Smooth muscle cell (in vitro differentiated cells): ENCODE measurements at regions not wholly inside any gene's neighbourhood (a gene's known extent, or its start where the extent isn't known, plus 50 kb on each side); places are given as distances from the start of the nearest gene placed in this dataset.

Source experiments
- DNase-seq: peaks from one replicate; lab custom pipeline; 2025; ENCODE audit not compliant: unreplicated experiment; lab: John Stamatoyannopoulos, UW
- H2AFZ ChIP-seq: fragments of 200-600 bp; sonication (generic); 2 replicates; pipeline ENCODE4 v1.6.0; 2016; ENCODE audit warnings: antibody characterized with exemption, low read depth, mild to moderate bottlenecking
- H3F3A ChIP-seq: fragments of 200-600 bp; sonication (generic); 2 replicates; pipeline ENCODE4 v1.6.0; 2017; ENCODE audit warnings: antibody characterized with exemption, low read depth
- H3K27ac ChIP-seq: fragments of 200-600 bp; sonication (generic); 2 replicates; pipeline ENCODE4 v1.5.1; 2016; ENCODE audit warnings: low read depth, mild to moderate bottlenecking
- H3K27me3 ChIP-seq: fragments of 200-600 bp; sonication (generic); 2 replicates; pipeline ENCODE4 v1.6.1; 2016; ENCODE audit warnings: low read depth, mild to moderate bottlenecking
- H3K36me3 ChIP-seq: fragments of 200-600 bp; sonication (generic); 2 replicates; pipeline ENCODE4 v1.5.1; 2016; ENCODE audit warnings: low read depth
- H3K4me1 ChIP-seq: fragments of 200-600 bp; sonication (generic); 2 replicates; pipeline ENCODE4 v1.5.1; 2016; ENCODE audit warnings: low read depth
- H3K4me2 ChIP-seq: fragments of 200-600 bp; sonication (generic); 2 replicates; pipeline ENCODE4 v1.6.0; 2016; ENCODE audit warnings: mild to moderate bottlenecking
- H3K4me3 ChIP-seq: fragments of 200-600 bp; sonication (generic); 2 replicates; pipeline ENCODE4 v1.5.1; 2016; ENCODE audit warnings: mild to moderate bottlenecking
- H3K79me2 ChIP-seq: fragments of 200-600 bp; sonication (generic); 2 replicates; pipeline ENCODE4 v1.6.0; 2016; ENCODE audit warnings: low read depth, mild to moderate bottlenecking
- H3K9ac ChIP-seq: fragments of 200-600 bp; sonication (generic); 2 replicates; pipeline ENCODE4 v1.6.0; 2016; ENCODE audit warnings: low read depth
- H3K9me3 ChIP-seq: fragments of 200-600 bp; sonication (generic); replicated peaks from 2 replicates; pipeline ENCODE4 v1.5.1; 2016; ENCODE audit warnings: low read depth
- H4K20me1 ChIP-seq: fragments of 200-600 bp; sonication (generic); 2 replicates; pipeline ENCODE4 v1.6.0; 2016; ENCODE audit warnings: low read depth
- CTCF ChIP-seq: fragments of 200-600 bp; sonication (generic); IDR thresholded peaks from 2 replicates; pipeline ENCODE4 v1.5.1; 2017; ENCODE audit warnings: borderline replicate concordance, mild to moderate bottlenecking, antibody characterized with exemption; ENCODE audit not compliant: insufficient read depth, poor library complexity, severe bottlenecking
- WGBS: methylation state at CpG from one replicate; pipeline ENCODE4 v1.1.7; 2016; ENCODE audit warnings: low lambda C conversion rate; 5-methylcytosine and 5-hydroxymethylcytosine counted together

DNA sequence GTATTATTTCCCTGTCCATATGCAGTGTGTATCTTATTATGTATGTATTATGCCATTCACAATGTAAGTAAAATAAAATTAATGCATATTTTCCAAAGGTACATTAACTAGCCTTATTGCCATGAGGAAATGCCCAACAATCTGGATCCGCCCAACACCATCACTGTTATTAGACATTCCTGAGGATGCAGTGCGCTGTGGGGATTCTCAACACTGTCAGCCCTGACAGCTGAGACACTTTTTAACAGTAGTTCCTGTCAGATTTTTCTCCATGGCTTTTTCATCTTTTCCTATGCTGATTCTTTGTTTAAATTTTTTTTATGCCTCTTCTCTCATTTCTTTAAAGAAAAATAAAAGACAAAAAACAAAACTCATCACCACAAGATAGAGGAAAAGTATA lies 1632.9 kb upstream of the PABPC4L start:
- no peak overlapping the region for H3K9ac ChIP-seq
- H3K9me3 ChIP-seq, result no peaks in the 10 kb centered on the region
- no peaks in the 10 kb centered on the region for H3F3A ChIP-seq
- no peak for TF ChIP-seq CTCF
- 90% methylated on average over 2 of the region's 2 CpGs for WGBS
- no peaks in the 10 kb centered on the region for H3K79me2 ChIP-seq
- no peak overlapping the region for H2AFZ ChIP-seq
- no peak overlapping the region for H3K4me3 ChIP-seq
- H4K20me1 ChIP-seq, result no peaks in the 10 kb centered on the region
- H3K36me3 ChIP-seq, result no peaks in the 10 kb centered on the region
- no peak for DNase-seq
- no peaks in the 10 kb centered on the region for H3K27me3 ChIP-seq
- H3K27ac ChIP-seq, result no peak overlapping the region
- H3K4me2 ChIP-seq, result no peak overlapping the region
- H3K4me1 ChIP-seq, result no peaks in the 10 kb centered on the region

DNA sequence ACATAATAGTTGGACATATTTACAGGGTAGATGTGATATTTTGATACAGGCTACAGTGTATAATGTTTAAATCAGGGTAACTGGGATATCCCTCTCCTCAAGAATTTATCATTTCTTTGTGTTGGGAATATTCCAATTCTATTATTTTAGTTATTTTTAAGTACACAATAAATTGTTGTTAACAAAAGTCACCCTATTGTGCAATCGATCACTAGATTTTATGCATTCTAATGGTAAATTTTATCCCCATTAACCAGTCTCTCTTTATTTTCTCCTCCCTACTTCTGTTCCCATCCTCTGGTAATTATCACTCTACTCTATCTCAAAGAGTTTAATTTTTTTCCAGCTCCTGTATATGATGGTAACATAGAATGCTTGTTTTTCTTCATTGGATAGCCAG lies 1631.9 kb upstream of the PABPC4L start:
- no peaks in the 10 kb centered on the region for H3K79me2 ChIP-seq
- no peaks in the 10 kb centered on the region for H3K36me3 ChIP-seq
- H3K9ac ChIP-seq, result no peak overlapping the region
- H4K20me1 ChIP-seq, result no peaks in the 10 kb centered on the region
- H3K4me3 ChIP-seq, result no peak overlapping the region
- DNase-seq, result no peak
- no peak overlapping the region for H2AFZ ChIP-seq
- 85% methylated on average over 1 of the region's 1 CpG for WGBS
- no peaks in the 10 kb centered on the region for H3K4me1 ChIP-seq
- no peaks in the 10 kb centered on the region for H3F3A ChIP-seq
- no peaks in the 10 kb centered on the region for H3K9me3 ChIP-seq
- H3K27ac ChIP-seq, result no peak overlapping the region
- H3K27me3 ChIP-seq, result no peaks in the 10 kb centered on the region
- H3K4me2 ChIP-seq, result no peak overlapping the region
- TF ChIP-seq CTCF, result no peak

DNA sequence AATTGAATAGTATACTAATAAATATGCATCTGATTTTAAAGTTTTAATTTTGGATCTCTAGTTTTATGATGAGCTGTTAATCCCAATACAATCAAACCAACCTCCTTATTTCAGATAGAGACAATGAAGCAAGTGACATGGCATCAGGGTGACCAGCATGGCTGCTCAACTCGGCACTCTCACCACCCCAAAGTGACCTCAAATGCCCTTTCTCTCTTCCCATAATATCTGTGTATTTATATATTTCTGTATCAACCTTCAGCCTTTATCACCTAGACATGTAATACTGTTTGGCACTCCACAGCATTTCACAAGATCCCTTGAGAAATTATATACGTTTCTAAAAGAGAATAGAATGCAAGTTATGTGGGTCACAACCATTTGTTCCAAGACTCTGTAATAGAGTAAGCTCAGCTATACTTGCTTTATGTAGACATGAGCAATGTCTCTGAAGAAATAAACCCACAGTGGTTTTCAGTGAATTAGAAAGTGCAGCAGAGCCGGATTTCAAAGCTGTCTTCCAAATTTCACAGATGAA lies 1623.2 kb upstream of the PABPC4L start:
- 79% methylated on average over 3 of the region's 3 CpGs for WGBS
- no peak for TF ChIP-seq CTCF
- no peaks in the 10 kb centered on the region for H3K36me3 ChIP-seq
- no peaks in the 10 kb centered on the region for H3F3A ChIP-seq
- H3K27me3 ChIP-seq, result no peaks in the 10 kb centered on the region
- H4K20me1 ChIP-seq, result no peaks in the 10 kb centered on the region
- no peak overlapping the region for H3K27ac ChIP-seq
- no peaks in the 10 kb centered on the region for H3K9me3 ChIP-seq
- DNase-seq, result no peak
- no peaks in the 10 kb centered on the region for H3K4me1 ChIP-seq
- H3K79me2 ChIP-seq, result no peaks in the 10 kb centered on the region
- H3K4me3 ChIP-seq, result no peak overlapping the region
- no peak overlapping the region for H2AFZ ChIP-seq
- H3K9ac ChIP-seq, result no peak overlapping the region
- no peak overlapping the region for H3K4me2 ChIP-seq

DNA sequence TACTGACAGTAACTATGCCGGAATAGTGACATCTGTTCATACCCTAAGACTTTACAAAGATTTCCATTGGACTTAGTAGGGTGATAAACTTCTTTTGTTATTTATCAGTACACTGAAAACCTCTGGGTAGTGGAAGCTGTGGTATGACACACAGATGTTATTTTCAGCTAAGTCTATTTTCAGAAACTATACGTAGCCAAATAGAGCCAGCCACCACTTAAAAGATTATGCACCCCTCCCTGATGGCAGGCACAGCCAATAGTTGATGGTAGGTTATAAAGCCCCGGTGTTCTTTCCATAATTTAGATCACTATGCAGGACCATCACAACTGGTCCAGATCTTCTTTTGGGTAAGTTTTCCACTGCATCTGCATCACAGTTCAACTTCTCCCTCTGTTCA lies 1603.2 kb upstream of the PABPC4L start:
- no peak overlapping the region for H3K4me2 ChIP-seq
- no peak overlapping the region for H3K9ac ChIP-seq
- H3F3A ChIP-seq, result no peaks in the 10 kb centered on the region
- TF ChIP-seq CTCF, result no peak
- DNase-seq, result no peak
- H4K20me1 ChIP-seq, result no peaks in the 10 kb centered on the region
- no peaks in the 10 kb centered on the region for H3K9me3 ChIP-seq
- no peaks in the 10 kb centered on the region for H3K27me3 ChIP-seq
- no peak overlapping the region for H3K4me3 ChIP-seq
- H2AFZ ChIP-seq, result no peak overlapping the region
- no peaks in the 10 kb centered on the region for H3K79me2 ChIP-seq
- H3K4me1 ChIP-seq, result no peaks in the 10 kb centered on the region
- no peak overlapping the region for H3K27ac ChIP-seq
- 86% methylated on average over 3 of the region's 3 CpGs for WGBS
- H3K36me3 ChIP-seq, result no peaks in the 10 kb centered on the region
